H1 (cell line): ENCODE measurements at regions not wholly inside any gene's neighbourhood (a gene's known extent, or its start where the extent isn't known, plus 50 kb on each side); places are given as distances from the start of the nearest gene placed in this dataset.
A peak's percentile ranks its signal among the peaks of the same experiment; 100 is the strongest.

ENCODE experiments used
- CTCF ChIA-PET: fragments of 300-600 bp; sonication (Branson Sonifier 250); formaldehyde crosslinking; loops from one replicate; lab custom pipeline; 2021; ENCODE audit not compliant: partially characterized antibody; lab: Charles Lee
- POLR2A ChIA-PET: fragments of 300-600 bp; sonication (Branson Sonifier 250); formaldehyde crosslinking; loops from one replicate; lab custom pipeline; 2021; ENCODE audit warnings: inconsistent platforms; ENCODE audit not compliant: partially characterized antibody; lab: Charles Lee
- DNase-seq, 2 experiments: peaks; one replicate each; pipeline versions ENCODE4 v3.0.0 to v3.0.0-alpha.2; 2010 to 2022; ENCODE audit warnings: low spot score in 2 of 2, low read depth in 1 of 2, mixed read lengths in 1 of 2
- FAIRE-seq: peaks from 2 replicates; lab custom pipeline; 2011; peaks lifted over from hg19 to GRCh38; lab: Jason Lieb, UNC
- H2AFZ ChIP-seq: 2 replicates; pipeline ENCODE4 v1.8.1; 2012; ENCODE audit warnings: low read length, inconsistent platforms
- H2AK5ac ChIP-seq: 2 replicates; pipeline ENCODE4 v1.6.1; 2013; ENCODE audit warnings: low read depth, low read length
- H2BK120ac ChIP-seq: replicated peaks from 2 replicates; pipeline ENCODE3; 2013; ENCODE audit warnings: low read depth, low read length, inconsistent platforms
- H2BK12ac ChIP-seq: 2 replicates; pipeline ENCODE4 v1.6.1; 2013; ENCODE audit warnings: low read depth, low read length
- H2BK15ac ChIP-seq: 2 replicates; pipeline ENCODE4 v1.6.1; 2013; ENCODE audit warnings: low read length
- H2BK20ac ChIP-seq: 2 replicates; pipeline ENCODE4 v1.6.1; 2013; ENCODE audit warnings: low read length
- H2BK5ac ChIP-seq: 2 replicates; pipeline ENCODE4 v1.6.1; 2013; ENCODE audit warnings: low read depth, low read length
- H3K14ac ChIP-seq: 2 replicates; pipeline ENCODE4 v1.6.1; 2013; ENCODE audit warnings: inconsistent platforms; ENCODE audit not compliant: insufficient read length
- H3K18ac ChIP-seq: 2 replicates; pipeline ENCODE4 v1.6.1; 2013; ENCODE audit warnings: low read length; ENCODE audit errors: extremely low read depth
- H3K23ac ChIP-seq: 2 replicates; pipeline ENCODE4 v1.6.1; 2013; ENCODE audit warnings: inconsistent platforms; ENCODE audit not compliant: insufficient read length
- H3K23me2 ChIP-seq: 2 replicates; pipeline ENCODE4 v1.6.1; 2013; ENCODE audit warnings: low read depth, low read length
- H3K27ac ChIP-seq: 2 replicates; pipeline ENCODE4 v1.6.1; 2011; ENCODE audit warnings: low read depth, low read length, inconsistent platforms
- H3K27me3 ChIP-seq, 4 experiments: replicated peaks in 1 of 4; 1 replicate in 1 of 4; 2 replicates in 3 of 4; pipeline versions ENCODE4 v1.6.1 to v1.8.1; 2011 to 2013; ENCODE audit warnings: low read length in 3 of 4, mild to moderate bottlenecking in 3 of 4, inconsistent platforms in 2 of 4, mixed read lengths in 2 of 4, moderate library complexity in 1 of 4; ENCODE audit not compliant: control insufficient read depth in 3 of 4, insufficient read depth in 3 of 4; ENCODE audit errors: extremely low read depth in 1 of 4
- H3K36me3 ChIP-seq, 4 experiments: 2 replicates each; pipeline versions ENCODE4 v1.6.1 to v1.8.1; 2011 to 2013; ENCODE audit warnings: mild to moderate bottlenecking in 4 of 4, low read length in 3 of 4, moderate library complexity in 2 of 4, control low read depth in 1 of 4, inconsistent platforms in 1 of 4; ENCODE audit not compliant: insufficient read depth in 4 of 4, control insufficient read depth in 2 of 4
- H3K4ac ChIP-seq: replicated peaks from 2 replicates; pipeline ENCODE3; 2013; ENCODE audit warnings: low read length, low read depth, mixed read lengths, inconsistent platforms; ENCODE audit not compliant: insufficient read length
- H3K4me1 ChIP-seq, 4 experiments: replicated peaks in 1 of 4; 1 replicate in 1 of 4; 2 replicates in 3 of 4; pipeline versions ENCODE4 v1.6.1 to v1.8.1; 2011 to 2013; ENCODE audit warnings: low read length in 3 of 4, inconsistent platforms in 2 of 4, mixed read lengths in 1 of 4; ENCODE audit not compliant: insufficient read depth in 4 of 4, control insufficient read depth in 3 of 4
- H3K4me2 ChIP-seq, 2 experiments: 2 replicates each; pipeline versions ENCODE4 v1.6.1 to v1.8.1; 2011 to 2013; ENCODE audit warnings: low read depth in 2 of 2, low read length in 2 of 2, control low read depth in 1 of 2, inconsistent platforms in 1 of 2, mild to moderate bottlenecking in 1 of 2; ENCODE audit not compliant: insufficient read depth in 1 of 2
- H3K4me3 ChIP-seq, 4 experiments: fragments of 200-600, 300-600 bp in 1 of 4; sonication (generic), shearing (Covaris generic), sonication (Bioruptor Twin) in 1 of 4; 2 replicates each; pipeline versions ENCODE4 v1.5.1 to v1.8.1; 2011 to 2016; ENCODE audit warnings: low read length in 4 of 4, low read depth in 3 of 4, control low read depth in 2 of 4, inconsistent platforms in 2 of 4, mild to moderate bottlenecking in 2 of 4, mixed read lengths in 1 of 4, moderate library complexity in 1 of 4; ENCODE audit not compliant: insufficient read depth in 2 of 4; ENCODE audit errors: extremely low read depth in 1 of 4
- H3K56ac ChIP-seq: replicated peaks from 2 replicates; pipeline ENCODE3; 2013; ENCODE audit warnings: low read depth, mild to moderate bottlenecking, mixed read lengths, low read length, inconsistent platforms; ENCODE audit not compliant: insufficient read length
- H3K79me1 ChIP-seq: 2 replicates; pipeline ENCODE4 v1.6.1; 2013; ENCODE audit warnings: low read depth, low read length, control low read depth
- H3K79me2 ChIP-seq, 2 experiments: 2 replicates each; pipeline versions ENCODE4 v1.6.1 to v1.8.1; 2012 to 2013; ENCODE audit warnings: low read length in 2 of 2, mild to moderate bottlenecking in 2 of 2, inconsistent platforms in 1 of 2; ENCODE audit not compliant: insufficient read depth in 2 of 2, control insufficient read depth in 1 of 2
- H3K9ac ChIP-seq, 4 experiments: replicated peaks in 1 of 4; 1 replicate in 1 of 4; 2 replicates in 3 of 4; pipeline versions ENCODE4 v1.6.1 to v1.8.1; 2011 to 2013; ENCODE audit warnings: low read depth in 3 of 4, low read length in 3 of 4, control low read depth in 2 of 4, mild to moderate bottlenecking in 2 of 4, moderate library complexity in 2 of 4, inconsistent platforms in 1 of 4; ENCODE audit errors: extremely low read depth in 1 of 4
- H3K9me3 ChIP-seq, 2 experiments: 2 replicates each; pipeline versions ENCODE4 v1.6.1 to v1.8.1; 2012 to 2013; ENCODE audit warnings: mild to moderate bottlenecking in 2 of 2, moderate library complexity in 2 of 2, control low read depth in 1 of 2, inconsistent platforms in 1 of 2, low read depth in 1 of 2, low read length in 1 of 2, mixed read lengths in 1 of 2; ENCODE audit not compliant: insufficient read depth in 2 of 2
- H4K20me1 ChIP-seq, 2 experiments: replicated peaks in 1 of 2; 2 replicates each; pipeline versions ENCODE3 to v1.8.1; 2011 to 2013; ENCODE audit warnings: inconsistent platforms in 2 of 2, low read length in 2 of 2, mild to moderate bottlenecking in 1 of 2; ENCODE audit not compliant: insufficient read depth in 2 of 2, control insufficient read depth in 1 of 2
- H4K5ac ChIP-seq: 2 replicates; pipeline ENCODE4 v1.6.1; 2013; ENCODE audit warnings: low read length, low read depth, mixed read lengths, inconsistent platforms; ENCODE audit not compliant: insufficient read length
- H4K8ac ChIP-seq: 2 replicates; pipeline ENCODE4 v1.8.0; 2013; ENCODE audit warnings: mild to moderate bottlenecking, moderate library complexity, low read length, inconsistent platforms; ENCODE audit not compliant: insufficient read depth; ENCODE audit errors: extremely low read depth
- H4K91ac ChIP-seq: replicated peaks from 2 replicates; pipeline ENCODE3; 2013; ENCODE audit warnings: low read length, mixed read lengths, inconsistent platforms; ENCODE audit not compliant: insufficient read length
- CEBPB ChIP-seq: IDR thresholded peaks from 2 replicates; pipeline ENCODE4 v1.6.1; 2012; ENCODE audit warnings: low read depth, low read length
- SAP30 ChIP-seq: fragments of 300-600 bp; sonication (generic); IDR thresholded peaks from 2 replicates; pipeline ENCODE4 v1.7.1; 2012; ENCODE audit warnings: low read length, moderate library complexity, mild to moderate bottlenecking, inconsistent platforms; ENCODE audit not compliant: insufficient read depth, insufficient replicate concordance
- TAF1 ChIP-seq: IDR thresholded peaks from 2 replicates; pipeline ENCODE4 v1.6.1; 2011; ENCODE audit warnings: mild to moderate bottlenecking, low read depth, low read length
- WGBS, 2 experiments: shearing (Covaris generic) in 1 of 2; methylation state at CpG; one replicate each; pipeline versions ENCODE4 v1.1.6 to v1.1.7; 2013 to 2015; ENCODE audit warnings: low lambda C conversion rate in 2 of 2, mixed read lengths in 2 of 2, inconsistent platforms in 1 of 2, low coverage in 1 of 2, missing lambda C conversion rate in 1 of 2; ENCODE audit not compliant: insufficient replicate concordance in 2 of 2, insufficient coverage in 1 of 2, insufficient read length in 1 of 2; ENCODE audit errors: extremely low coverage in 1 of 2, missing lambda C conversion rate in 1 of 2; 5-methylcytosine and 5-hydroxymethylcytosine counted together

DNA sequence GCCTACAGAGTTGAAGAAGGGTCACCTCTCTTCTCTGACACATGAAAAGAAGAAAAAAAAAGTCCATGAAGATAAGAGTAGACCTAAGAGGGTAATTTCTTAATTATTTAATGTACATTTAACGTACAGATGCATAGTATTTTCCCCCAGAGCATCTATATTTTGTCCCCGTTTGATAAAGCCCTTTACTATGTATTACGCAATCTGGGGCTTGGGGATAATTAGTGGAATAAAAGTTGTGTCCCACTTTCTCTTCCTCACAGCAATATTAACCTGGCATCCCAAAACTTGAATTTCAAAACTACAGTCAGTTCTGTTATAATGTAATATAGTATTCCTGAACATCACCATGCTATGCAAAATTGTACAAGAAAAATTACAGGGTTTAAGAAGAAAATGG, 254.1 kb downstream of the SUCLG1 start:
- no peak overlapping the region for H3K4me2 ChIP-seq
- H3K79me1 ChIP-seq: no peaks in the 10 kb centered on the region
- no peak overlapping the region for H2BK5ac ChIP-seq
- H3K56ac ChIP-seq: no peak overlapping the region
- no peak overlapping the region for H3K9ac ChIP-seq
- H4K91ac ChIP-seq: no peak overlapping the region
- WGBS, 2 experiments: 95% methylated on average over 3 of the region's 3 CpGs; no CpG with 5 or more reads in 1 of the 2 experiments
- no peaks in the 10 kb centered on the region for H3K27me3 ChIP-seq
- no peaks in the 10 kb centered on the region; a peak in 1 of 4 replicates for H3K9me3 ChIP-seq
- H4K8ac ChIP-seq: no peak overlapping the region
- H4K5ac ChIP-seq: no peak overlapping the region
- FAIRE-seq (no peak), DNase-seq (no peak)
- H3K27ac ChIP-seq: no peak overlapping the region
- no peaks in the 10 kb centered on the region for H3K79me2 ChIP-seq
- H3K4ac ChIP-seq: no peak overlapping the region
- no peak overlapping the region for H2AFZ ChIP-seq
- H4K20me1 ChIP-seq: no peaks in the 10 kb centered on the region
- no peak overlapping the region for H2AK5ac ChIP-seq
- H2BK15ac ChIP-seq: no peak overlapping the region
- no peak overlapping the region for H2BK12ac ChIP-seq
- CTCF ChIA-PET: no interaction called here
- no peak overlapping the region for H2BK120ac ChIP-seq
- TF ChIP-seq CEBPB (peak; percentile 92), SAP30 (no peak), TAF1 (no peak)
- no peaks in the 10 kb centered on the region for H3K36me3 ChIP-seq
- POLR2A ChIA-PET: no interaction called here
- no peaks in the 10 kb centered on the region for H3K23me2 ChIP-seq
- H3K23ac ChIP-seq: no peak overlapping the region
- H3K4me1 ChIP-seq: peaks cover 0 to 4% (median 0%) of the 10 kb centered on the region in 4 experiments; a peak in 1 of 7 replicates
- no peak overlapping the region for H3K18ac ChIP-seq
- no peak overlapping the region for H2BK20ac ChIP-seq
- H3K4me3 ChIP-seq: no peak overlapping the region
- H3K14ac ChIP-seq: no peak overlapping the region
